ENCODE measurements at regions not wholly inside any gene's neighbourhood (a gene's known extent, or its start where the extent isn't known, plus 50 kb on each side); places are given as distances from the start of the nearest gene placed in this dataset.

GRCh38 chr1:177495878-177496277, 325.1 kb downstream of the BRINP2 start:
- no peak for DNase-seq (ENCODE audit: insufficient read length, low spot score)
- no peak for FAIRE-seq

GRCh38 chr1:177490786-177491185, 320.0 kb downstream of the BRINP2 start:
- DNase-seq (ENCODE audit: insufficient read length, low spot score) (no peak), FAIRE-seq (no peak)

GRCh38 chr1:177490036-177490639, 319.4 kb downstream of the BRINP2 start:
- DNase-seq (ENCODE audit: insufficient read length, low spot score) (no peak), FAIRE-seq (no peak)

GRCh38 chr1:177488722-177489121, 318.0 kb downstream of the BRINP2 start:
- no peak for FAIRE-seq

GRCh38 chr1:177487481-177487880, 316.7 kb downstream of the BRINP2 start:
- no peak for FAIRE-seq
- DNase-seq (ENCODE audit: insufficient read length, low spot score) = no peak

More at GRCh38 chr1:177488722-177489121, 318.0 kb downstream of the BRINP2 start:
- no peak for DNase-seq (ENCODE audit: insufficient read length, low spot score)

- no peak for DNase-seq (ENCODE audit: insufficient read length, low spot score)
- no peak for FAIRE-seq
Observed at GRCh38 chr1:177480741-177481305, 310.1 kb downstream of the BRINP2 start.

GRCh38 chr1:177479600-177479999, 308.8 kb downstream of the BRINP2 start:
- no peak for FAIRE-seq
- DNase-seq (ENCODE audit: insufficient read length, low spot score) = no peak

GRCh38 chr1:177476676-177477075, 305.9 kb downstream of the BRINP2 start:
- no peak for FAIRE-seq
- no peak for DNase-seq (ENCODE audit: insufficient read length, low spot score)

- DNase-seq (ENCODE audit: insufficient read length, low spot score) (no peak), FAIRE-seq (no peak)
Observed at GRCh38 chr1:177472567-177472966, 301.8 kb downstream of the BRINP2 start.

GRCh38 chr1:177471244-177471643, 300.5 kb downstream of the BRINP2 start:
- DNase-seq (ENCODE audit: insufficient read length, low spot score) (no peak), FAIRE-seq (no peak)

- DNase-seq (ENCODE audit: insufficient read length, low spot score) = no peak
- no peak for FAIRE-seq
Observed at GRCh38 chr1:177469519-177469918, 298.8 kb downstream of the BRINP2 start.

GRCh38 chr1:177466286-177466685, 295.5 kb downstream of the BRINP2 start:
- DNase-seq (ENCODE audit: insufficient read length, low spot score) (no peak), FAIRE-seq (no peak)

- FAIRE-seq (no peak), DNase-seq (ENCODE audit: insufficient read length, low spot score) (no peak)
Observed at GRCh38 chr1:177464686-177465085, 293.9 kb downstream of the BRINP2 start.

- no peak for FAIRE-seq
Observed at GRCh38 chr1:177451191-177451590, 280.4 kb downstream of the BRINP2 start.

GRCh38 chr1:177448652-177449357, 278.0 kb downstream of the BRINP2 start:
- no peak for DNase-seq (ENCODE audit: insufficient read length, low spot score)
- FAIRE-seq = no peak

More at GRCh38 chr1:177451191-177451590, 280.4 kb downstream of the BRINP2 start:
- no peak for DNase-seq (ENCODE audit: insufficient read length, low spot score)

- DNase-seq (ENCODE audit: insufficient read length, low spot score) (no peak), FAIRE-seq (no peak)
Observed at GRCh38 chr1:177448036-177448615, 277.4 kb downstream of the BRINP2 start.

- FAIRE-seq (no peak), DNase-seq (ENCODE audit: insufficient read length, low spot score) (no peak)
Observed at GRCh38 chr1:177444997-177445746, 274.4 kb downstream of the BRINP2 start.

- FAIRE-seq = no peak
- DNase-seq (ENCODE audit: insufficient read length, low spot score) = no peak
Observed at GRCh38 chr1:177443003-177443402, 272.2 kb downstream of the BRINP2 start.

GRCh38 chr1:177442584-177442983, 271.8 kb downstream of the BRINP2 start:
- no peak for DNase-seq (ENCODE audit: insufficient read length, low spot score)

GRCh38 chr1:177441281-177441680, 270.5 kb downstream of the BRINP2 start:
- no peak for FAIRE-seq
- no peak for DNase-seq (ENCODE audit: insufficient read length, low spot score)

More at GRCh38 chr1:177442584-177442983, 271.8 kb downstream of the BRINP2 start:
- FAIRE-seq = no peak

GRCh38 chr1:177440821-177441220, 270.1 kb downstream of the BRINP2 start:
- DNase-seq (ENCODE audit: insufficient read length, low spot score) = no peak
- FAIRE-seq = no peak

All from HTR-8/SVneo (cell line).